HTERT RPE-1 (cell line): ENCODE measurements at regions not wholly inside any gene's neighbourhood (a gene's known extent, or its start where the extent isn't known, plus 50 kb on each side); places are given as distances from the start of the nearest gene placed in this dataset.

Source experiments
- in situ Hi-C: fragments of 300-500 bp; cut with MboI; formaldehyde crosslinking; loops from 4 replicates; pipeline ENCODE4 v1.14.3; 2020; ENCODE audit warnings: low sequenced_read_pairs

GRCh38 chr10:123551259-123551658 lies 114.9 kb upstream of the GPR26 start:
- in situ Hi-C loops, result no loop called here

- in situ Hi-C loops, result no loop called here
Measured at GRCh38 chr10:123552760-123553554, 113.2 kb upstream of the GPR26 start.

GRCh38 chr10:123553810-123554430 lies 112.2 kb upstream of the GPR26 start:
- in situ Hi-C loops, result no loop called here

- in situ Hi-C loops, result no loop called here
Measured at GRCh38 chr10:123554656-123555055, 111.5 kb upstream of the GPR26 start.

- in situ Hi-C loops, result no loop called here
Measured at GRCh38 chr10:123555616-123556015, 110.5 kb upstream of the GPR26 start.

GRCh38 chr10:123556049-123556448 lies 110.1 kb upstream of the GPR26 start:
- in situ Hi-C loops, result no loop called here

GRCh38 chr10:123556736-123557135 lies 109.4 kb upstream of the GPR26 start:
- in situ Hi-C loops, result no loop called here

GRCh38 chr10:123557366-123558108 lies 108.6 kb upstream of the GPR26 start:
- in situ Hi-C loops, result no loop called here

- in situ Hi-C loops, result no loop called here
Measured at GRCh38 chr10:123558651-123559050, 107.5 kb upstream of the GPR26 start.

- in situ Hi-C loops, result no loop called here
Measured at GRCh38 chr10:123559066-123559822, 106.9 kb upstream of the GPR26 start.

GRCh38 chr10:123559823-123560092 lies 106.4 kb upstream of the GPR26 start:
- in situ Hi-C loops, result no loop called here

- in situ Hi-C loops, result no loop called here
Measured at GRCh38 chr10:123560301-123561140, 105.6 kb upstream of the GPR26 start.

GRCh38 chr10:123561141-123561440 lies 105.1 kb upstream of the GPR26 start:
- in situ Hi-C loops, result no loop called here

GRCh38 chr10:123562387-123562786 lies 103.8 kb upstream of the GPR26 start:
- in situ Hi-C loops, result no loop called here

- in situ Hi-C loops, result no loop called here
Measured at GRCh38 chr10:123562811-123563580, 103.2 kb upstream of the GPR26 start.

- in situ Hi-C loops, result no loop called here
Measured at GRCh38 chr10:123563581-123563855, 102.6 kb upstream of the GPR26 start.

- in situ Hi-C loops, result no loop called here
Measured at GRCh38 chr10:123563994-123564393, 102.2 kb upstream of the GPR26 start.

- in situ Hi-C loops, result no loop called here
Measured at GRCh38 chr10:123564631-123565030, 101.5 kb upstream of the GPR26 start.

GRCh38 chr10:123565691-123566660 lies 100.2 kb upstream of the GPR26 start:
- in situ Hi-C loops, result no loop called here
